Ishikawa (cell line): ENCODE measurements at regions not wholly inside any gene's neighbourhood (a gene's known extent, or its start where the extent isn't known, plus 50 kb on each side); places are given as distances from the start of the nearest gene placed in this dataset.

Experiments used
- EP300 ChIP-seq: IDR thresholded peaks from 2 replicates; pipeline ENCODE4 v1.6.1; 2012; ENCODE audit warnings: borderline replicate concordance
- MAX ChIP-seq: IDR thresholded peaks from 2 replicates; pipeline ENCODE4 v1.6.1; 2012
- TAF1 ChIP-seq: IDR thresholded peaks from 2 replicates; pipeline ENCODE4 v1.6.1; 2012; ENCODE audit warnings: low read depth, mild to moderate bottlenecking
- TCF12 ChIP-seq: IDR thresholded peaks from 2 replicates; pipeline ENCODE4 v1.6.1; 2012; ENCODE audit warnings: low read depth
- TEAD4 ChIP-seq: IDR thresholded peaks from 2 replicates; pipeline ENCODE4 v1.6.1; 2012
- TF ChIP-seq, protein P1 (sequence below): IDR thresholded peaks from 2 replicates; pipeline ENCODE4 v1.6.1; 2012; ENCODE audit warnings: low read depth, mild to moderate bottlenecking

DNA sequence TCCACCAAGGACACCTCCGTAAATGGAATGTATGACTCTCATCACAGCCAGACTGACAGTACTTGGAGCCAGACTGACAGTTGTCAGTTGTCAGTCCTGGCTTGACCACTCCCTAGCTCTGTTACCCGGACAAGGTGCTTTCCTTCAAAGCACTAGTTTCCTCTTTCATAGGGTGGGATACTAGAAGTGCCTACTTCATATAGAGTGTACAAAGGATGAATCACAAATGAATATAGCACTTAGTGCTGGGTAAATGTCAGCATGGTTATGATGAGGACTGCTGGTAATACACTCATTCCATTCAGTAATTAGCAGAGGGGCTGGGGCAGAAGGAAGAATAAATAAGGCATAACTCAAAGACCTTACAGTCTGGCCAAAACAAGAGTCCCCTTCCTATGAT lies 91.4 kb downstream of the ARL4C start:
- TF ChIP-seq, protein P1, sequence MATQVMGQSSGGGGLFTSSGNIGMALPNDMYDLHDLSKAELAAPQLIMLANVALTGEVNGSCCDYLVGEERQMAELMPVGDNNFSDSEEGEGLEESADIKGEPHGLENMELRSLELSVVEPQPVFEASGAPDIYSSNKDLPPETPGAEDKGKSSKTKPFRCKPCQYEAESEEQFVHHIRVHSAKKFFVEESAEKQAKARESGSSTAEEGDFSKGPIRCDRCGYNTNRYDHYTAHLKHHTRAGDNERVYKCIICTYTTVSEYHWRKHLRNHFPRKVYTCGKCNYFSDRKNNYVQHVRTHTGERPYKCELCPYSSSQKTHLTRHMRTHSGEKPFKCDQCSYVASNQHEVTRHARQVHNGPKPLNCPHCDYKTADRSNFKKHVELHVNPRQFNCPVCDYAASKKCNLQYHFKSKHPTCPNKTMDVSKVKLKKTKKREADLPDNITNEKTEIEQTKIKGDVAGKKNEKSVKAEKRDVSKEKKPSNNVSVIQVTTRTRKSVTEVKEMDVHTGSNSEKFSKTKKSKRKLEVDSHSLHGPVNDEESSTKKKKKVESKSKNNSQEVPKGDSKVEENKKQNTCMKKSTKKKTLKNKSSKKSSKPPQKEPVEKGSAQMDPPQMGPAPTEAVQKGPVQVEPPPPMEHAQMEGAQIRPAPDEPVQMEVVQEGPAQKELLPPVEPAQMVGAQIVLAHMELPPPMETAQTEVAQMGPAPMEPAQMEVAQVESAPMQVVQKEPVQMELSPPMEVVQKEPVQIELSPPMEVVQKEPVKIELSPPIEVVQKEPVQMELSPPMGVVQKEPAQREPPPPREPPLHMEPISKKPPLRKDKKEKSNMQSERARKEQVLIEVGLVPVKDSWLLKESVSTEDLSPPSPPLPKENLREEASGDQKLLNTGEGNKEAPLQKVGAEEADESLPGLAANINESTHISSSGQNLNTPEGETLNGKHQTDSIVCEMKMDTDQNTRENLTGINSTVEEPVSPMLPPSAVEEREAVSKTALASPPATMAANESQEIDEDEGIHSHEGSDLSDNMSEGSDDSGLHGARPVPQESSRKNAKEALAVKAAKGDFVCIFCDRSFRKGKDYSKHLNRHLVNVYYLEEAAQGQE: no peak
- no peak for TF ChIP-seq EP300
- no peak for TF ChIP-seq TEAD4
- no peak for TF ChIP-seq MAX
- TF ChIP-seq TAF1: no peak
- TF ChIP-seq TCF12: no peak
